Gastroesophageal sphincter (tissue), 3 donors: ENCODE measurements at regions not wholly inside any gene's neighbourhood (a gene's known extent, or its start where the extent isn't known, plus 50 kb on each side); places are given as distances from the start of the nearest gene placed in this dataset.

Source experiments
- CTCF ChIP-seq, 4 experiments: fragments of 200-600 bp in 2 of 4; fragments of 450-650 bp in 2 of 4; sonication (generic) in 1 of 4; IDR thresholded peaks; one replicate each; pipeline ENCODE4 v1.5.1; 2017 to 2019; ENCODE audit warnings: antibody characterized with exemption in 4 of 4, mild to moderate bottlenecking in 2 of 4, moderate library complexity in 2 of 4
- POLR2A ChIP-seq, 2 donors: fragments of 450-650 bp; IDR thresholded peaks; one replicate each; pipeline ENCODE4 v1.6.1; 2017; ENCODE audit warnings: antibody characterized with exemption in 2 of 2, mild to moderate bottlenecking in 2 of 2, moderate library complexity in 1 of 2
- POLR2AphosphoS5 ChIP-seq: sonication (generic); formaldehyde crosslinking; IDR thresholded peaks from one replicate; pipeline ENCODE4 v1.6.1; 2017; ENCODE audit warnings: antibody characterized with exemption

GRCh38 chr3:182519569-182519968, 273.7 kb upstream of the ATP11B start:
- TF ChIP-seq POLR2A (IDR thresholded peaks at IDR 0.05) (no peak), CTCF (IDR thresholded peaks at IDR 0.05) (no peak), POLR2AphosphoS5 (no peak)
